Hepatocyte (in vitro differentiated cells): ENCODE measurements at regions not wholly inside any gene's neighbourhood (a gene's known extent, or its start where the extent isn't known, plus 50 kb on each side); places are given as distances from the start of the nearest gene placed in this dataset.

ENCODE experiments used
- DNase-seq: peaks from one replicate; pipeline ENCODE4 v3.0.0-alpha.2; 2016; ENCODE audit warnings: low spot score
- H2AFZ ChIP-seq: fragments of 200-600 bp; sonication (generic); 2 replicates; pipeline ENCODE4 v1.6.0; 2016; ENCODE audit warnings: antibody characterized with exemption, mild to moderate bottlenecking
- H3K27ac ChIP-seq: fragments of 200-600 bp; sonication (generic); 2 replicates; pipeline ENCODE4 v1.5.1; 2016; ENCODE audit warnings: mild to moderate bottlenecking
- H3K27me3 ChIP-seq: fragments of 200-600 bp; sonication (generic); 2 replicates; pipeline ENCODE4 v1.6.1; 2016
- H3K36me3 ChIP-seq: fragments of 200-600 bp; sonication (generic); replicated peaks from 2 replicates; pipeline ENCODE4 v1.5.1; 2016; ENCODE audit warnings: low read depth; ENCODE audit not compliant: insufficient read depth
- H3K4me1 ChIP-seq: fragments of 200-600 bp; sonication (generic); 2 replicates; pipeline ENCODE4 v1.5.1; 2016; ENCODE audit warnings: mild to moderate bottlenecking, moderate library complexity; ENCODE audit not compliant: insufficient read depth
- H3K4me2 ChIP-seq: fragments of 200-600 bp; sonication (generic); 2 replicates; pipeline ENCODE4 v1.6.0; 2016
- H3K4me3 ChIP-seq: fragments of 200-600 bp; sonication (generic); 2 replicates; pipeline ENCODE4 v1.5.1; 2016; ENCODE audit warnings: mild to moderate bottlenecking
- H3K79me2 ChIP-seq: fragments of 200-600 bp; sonication (generic); 2 replicates; pipeline ENCODE4 v1.6.0; 2017; ENCODE audit warnings: mild to moderate bottlenecking
- H3K9me2 ChIP-seq: fragments of 200-600 bp; sonication (generic); replicated peaks from 2 replicates; pipeline ENCODE4 v1.6.0; 2017; ENCODE audit warnings: mild to moderate bottlenecking; ENCODE audit not compliant: insufficient read depth
- H3K9me3 ChIP-seq: fragments of 200-600 bp; sonication (generic); 2 replicates; pipeline ENCODE4 v1.5.1; 2016; ENCODE audit warnings: low read depth, mild to moderate bottlenecking
- H4K20me1 ChIP-seq: fragments of 200-600 bp; sonication (generic); 2 replicates; pipeline ENCODE4 v1.6.0; 2016; ENCODE audit warnings: mild to moderate bottlenecking; ENCODE audit not compliant: insufficient read depth, poor library complexity, severe bottlenecking
- EZH2 ChIP-seq: fragments of 200-600 bp; sonication (generic); IDR thresholded peaks from 2 replicates; pipeline ENCODE4 v1.6.1; 2016; ENCODE audit warnings: antibody characterized with exemption, mild to moderate bottlenecking, borderline replicate concordance
- EZH2phosphoT487 ChIP-seq: fragments of 200-600 bp; sonication (generic); IDR thresholded peaks from one replicate; pipeline ENCODE4 v1.6.1; 2018; ENCODE audit warnings: antibody characterized with exemption, mild to moderate bottlenecking, low read depth, moderate library complexity; ENCODE audit not compliant: unreplicated experiment, severe bottlenecking
- WGBS: methylation state at CpG from one replicate; pipeline ENCODE4 v1.1.6; 2016; ENCODE audit warnings: low lambda C conversion rate; ENCODE audit errors: missing lambda C conversion rate; 5-methylcytosine and 5-hydroxymethylcytosine counted together
- TF ChIP-seq, protein P1 (sequence below): fragments of 200-600 bp; sonication (generic); IDR thresholded peaks from 2 replicates; pipeline ENCODE4 v1.5.1; 2016; ENCODE audit warnings: antibody characterized with exemption, mild to moderate bottlenecking; ENCODE audit not compliant: poor library complexity

DNA sequence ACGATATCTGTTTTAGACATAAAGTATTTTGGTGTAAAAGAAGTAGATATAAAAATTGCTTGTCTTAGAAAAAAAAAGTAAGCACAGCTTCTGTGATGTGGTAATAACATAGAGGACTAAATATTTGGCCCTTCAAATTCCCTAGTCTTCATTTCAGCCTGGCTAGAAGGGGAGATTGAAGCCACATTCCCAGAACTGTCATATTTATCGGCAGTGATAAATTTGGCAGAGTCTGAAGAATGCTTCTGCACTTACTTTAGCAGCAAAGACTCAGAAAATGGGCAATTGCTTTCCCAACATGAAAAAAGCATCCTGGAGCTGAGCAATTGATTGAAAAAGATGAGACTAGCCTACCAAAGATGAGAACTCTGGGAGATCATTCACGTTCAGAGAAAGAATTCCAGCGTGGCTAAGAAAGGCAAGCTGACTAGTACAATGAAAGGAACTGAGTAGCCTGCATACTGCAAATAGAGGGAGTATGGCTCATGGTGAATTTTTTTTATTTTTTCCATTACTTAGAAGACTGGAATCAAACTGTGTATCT is 278.7 kb upstream of the KLHL29 start:
- H3K4me3 ChIP-seq = no peak overlapping the region
- H3K36me3 ChIP-seq = no peaks in the 10 kb centered on the region
- no peaks in the 10 kb centered on the region for H4K20me1 ChIP-seq
- H3K27me3 ChIP-seq = no peaks in the 10 kb centered on the region
- no peaks in the 10 kb centered on the region for H3K4me1 ChIP-seq
- no peak overlapping the region for H2AFZ ChIP-seq
- no peaks in the 10 kb centered on the region for H3K79me2 ChIP-seq
- no peaks in the 10 kb centered on the region for H3K9me2 ChIP-seq
- no peak overlapping the region for H3K4me2 ChIP-seq
- no peak overlapping the region for H3K27ac ChIP-seq
- TF ChIP-seq EZH2phosphoT487 (no peak), EZH2 (no peak)
- TF ChIP-seq, protein P1, sequence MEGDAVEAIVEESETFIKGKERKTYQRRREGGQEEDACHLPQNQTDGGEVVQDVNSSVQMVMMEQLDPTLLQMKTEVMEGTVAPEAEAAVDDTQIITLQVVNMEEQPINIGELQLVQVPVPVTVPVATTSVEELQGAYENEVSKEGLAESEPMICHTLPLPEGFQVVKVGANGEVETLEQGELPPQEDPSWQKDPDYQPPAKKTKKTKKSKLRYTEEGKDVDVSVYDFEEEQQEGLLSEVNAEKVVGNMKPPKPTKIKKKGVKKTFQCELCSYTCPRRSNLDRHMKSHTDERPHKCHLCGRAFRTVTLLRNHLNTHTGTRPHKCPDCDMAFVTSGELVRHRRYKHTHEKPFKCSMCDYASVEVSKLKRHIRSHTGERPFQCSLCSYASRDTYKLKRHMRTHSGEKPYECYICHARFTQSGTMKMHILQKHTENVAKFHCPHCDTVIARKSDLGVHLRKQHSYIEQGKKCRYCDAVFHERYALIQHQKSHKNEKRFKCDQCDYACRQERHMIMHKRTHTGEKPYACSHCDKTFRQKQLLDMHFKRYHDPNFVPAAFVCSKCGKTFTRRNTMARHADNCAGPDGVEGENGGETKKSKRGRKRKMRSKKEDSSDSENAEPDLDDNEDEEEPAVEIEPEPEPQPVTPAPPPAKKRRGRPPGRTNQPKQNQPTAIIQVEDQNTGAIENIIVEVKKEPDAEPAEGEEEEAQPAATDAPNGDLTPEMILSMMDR = no peak
- no peak for DNase-seq
- WGBS = 86% methylated on average over 4 of the region's 4 CpGs
- H3K9me3 ChIP-seq = no peaks in the 10 kb centered on the region

DNA sequence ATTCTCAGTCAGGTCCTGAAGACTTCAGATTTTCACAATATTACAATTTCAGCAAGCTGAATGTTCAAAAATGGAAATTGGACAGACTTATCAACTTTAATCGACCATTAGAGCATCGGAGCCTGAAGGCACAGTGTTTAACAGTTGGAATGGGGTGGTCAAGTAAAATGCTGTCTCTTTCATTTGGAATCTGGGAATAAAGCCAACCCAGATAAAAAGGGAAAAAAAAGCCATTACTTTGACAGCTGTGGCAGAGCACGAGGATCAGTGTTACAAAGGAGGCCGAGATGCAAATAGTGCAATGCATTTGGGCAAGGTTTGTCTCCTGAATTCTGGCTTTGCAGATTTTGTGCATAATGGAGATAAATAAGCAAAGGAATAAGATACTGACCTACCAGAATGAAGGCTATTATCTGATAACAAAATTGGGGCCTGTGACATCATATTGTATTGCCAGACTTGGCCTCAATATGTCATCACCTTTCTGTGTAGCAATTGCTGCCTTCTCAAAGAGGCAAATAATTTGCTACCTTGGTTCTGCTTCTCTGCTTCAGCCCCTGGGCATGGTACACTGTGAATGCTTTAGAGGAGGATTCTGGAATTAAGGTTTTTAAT is 277.5 kb upstream of the KLHL29 start:
- no peaks in the 10 kb centered on the region for H3K27me3 ChIP-seq
- H3K9me3 ChIP-seq = no peaks in the 10 kb centered on the region
- no peak for DNase-seq
- no peak overlapping the region for H3K4me2 ChIP-seq
- no peaks in the 10 kb centered on the region for H3K36me3 ChIP-seq
- no peak overlapping the region for H2AFZ ChIP-seq
- H3K4me3 ChIP-seq = no peak overlapping the region
- 62% methylated on average over 4 of the region's 4 CpGs for WGBS
- TF ChIP-seq, protein P1 = no peak
- TF ChIP-seq EZH2phosphoT487 = no peak
- TF ChIP-seq EZH2 = no peak
- H4K20me1 ChIP-seq = no peaks in the 10 kb centered on the region
- no peak overlapping the region for H3K27ac ChIP-seq
- H3K4me1 ChIP-seq = no peaks in the 10 kb centered on the region
- no peaks in the 10 kb centered on the region for H3K9me2 ChIP-seq
- H3K79me2 ChIP-seq = no peaks in the 10 kb centered on the region

DNA sequence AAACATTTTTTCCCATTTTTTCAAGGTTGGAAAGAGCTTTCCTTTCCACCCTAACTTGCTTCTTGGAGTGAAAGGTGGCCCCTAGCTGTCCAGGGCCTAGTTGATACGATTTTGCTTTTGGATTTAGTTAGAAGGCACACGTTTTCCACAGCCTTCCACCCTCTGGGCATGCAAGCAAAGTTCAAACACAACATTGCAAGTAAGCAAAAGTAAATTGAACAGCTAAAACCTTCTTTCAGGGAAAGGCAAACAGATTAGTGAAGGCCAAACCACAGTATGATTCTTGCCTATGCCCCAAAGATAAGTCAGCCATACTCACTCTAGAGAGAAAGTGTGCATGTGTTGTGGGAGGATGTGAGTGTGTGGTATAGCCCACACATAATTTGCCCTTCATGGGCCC is 273.7 kb upstream of the KLHL29 start:
- Histone ChIP-seq H2AFZ (no peak overlapping the region), H3K4me3 (no peak overlapping the region), H3K79me2 (no peaks in the 10 kb centered on the region), H4K20me1 (no peaks in the 10 kb centered on the region), H3K4me1 (no peaks in the 10 kb centered on the region), H3K36me3 (no peaks in the 10 kb centered on the region), H3K27me3 (no peaks in the 10 kb centered on the region), H3K9me2 (no peaks in the 10 kb centered on the region), H3K4me2 (no peak overlapping the region), H3K9me3 (no peaks in the 10 kb centered on the region), H3K27ac (no peak overlapping the region)
- no peak for DNase-seq
- WGBS = 41% methylated on average over 2 of the region's 2 CpGs
- TF ChIP-seq, protein P1 = no peak
- TF ChIP-seq EZH2phosphoT487 (no peak), EZH2 (no peak)
